Endothelial cell (in vitro differentiated cells): ENCODE measurements at regions not wholly inside any gene's neighbourhood (a gene's known extent, or its start where the extent isn't known, plus 50 kb on each side); places are given as distances from the start of the nearest gene placed in this dataset.
"Not testable (repeated sequence)": the region's sequence is repeated elsewhere in the genome, so short reads cannot be mapped to it uniquely, and the experiment has no call there.

Experiments used
- DNase-seq: peaks from one replicate; pipeline ENCODE4 v3.0.0; 2021; ENCODE audit warnings: low spot score
- H3K27ac Mint-ChIP-seq: one replicate; pipeline ENCODE4 v1.8.0; 2021; ENCODE audit warnings: mixed read lengths, inconsistent platforms; ENCODE audit not compliant: unreplicated experiment
- H3K27me3 Mint-ChIP-seq: one replicate; pipeline ENCODE4 v1.8.0; 2021; ENCODE audit warnings: mild to moderate bottlenecking, moderate library complexity, mixed read lengths, inconsistent platforms; ENCODE audit not compliant: unreplicated experiment
- H3K36me3 Mint-ChIP-seq: one replicate; pipeline ENCODE4 v1.8.0; 2021; ENCODE audit warnings: mild to moderate bottlenecking, low read depth, mixed read lengths, inconsistent platforms; ENCODE audit not compliant: unreplicated experiment
- H3K4me1 Mint-ChIP-seq: one replicate; pipeline ENCODE4 v1.8.0; 2021; ENCODE audit warnings: mild to moderate bottlenecking, mixed read lengths, inconsistent platforms; ENCODE audit not compliant: unreplicated experiment
- H3K4me3 Mint-ChIP-seq: one replicate; pipeline ENCODE4 v1.8.0; 2021; ENCODE audit warnings: mild to moderate bottlenecking, mixed read lengths, inconsistent platforms; ENCODE audit not compliant: unreplicated experiment
- H3K9me3 Mint-ChIP-seq: one replicate; pipeline ENCODE4 v1.8.0; 2021; ENCODE audit warnings: mixed read lengths, inconsistent platforms; ENCODE audit not compliant: unreplicated experiment
- CTCF ChIP-seq: fragments of 200-600 bp; sonication (generic); IDR thresholded peaks from one replicate; pipeline ENCODE4 v1.5.0; 2021; ENCODE audit warnings: antibody characterized with exemption; ENCODE audit not compliant: unreplicated experiment

- no peaks in the 10 kb centered on the region for H3K9me3 Mint-ChIP-seq
- no peak overlapping the region for H3K4me3 Mint-ChIP-seq
- no peak overlapping the region for H3K27ac Mint-ChIP-seq
- no peaks in the 10 kb centered on the region for H3K4me1 Mint-ChIP-seq
- peaks cover 1% of the 10 kb centered on the region for H3K27me3 Mint-ChIP-seq
- no peak for TF ChIP-seq CTCF
- DNase-seq = no peak
- no peaks in the 10 kb centered on the region for H3K36me3 Mint-ChIP-seq
Measured at GRCh38 chrY:7496001-7496400, 584.4 kb upstream of the AMELY start.

GRCh38 chrY:7484455-7485285 lies 573.1 kb upstream of the AMELY start:
- H3K27me3 Mint-ChIP-seq, H3K27ac Mint-ChIP-seq, H3K4me1 Mint-ChIP-seq, DNase-seq, H3K36me3 Mint-ChIP-seq, H3K9me3 Mint-ChIP-seq, H3K4me3 Mint-ChIP-seq: not testable (repeated sequence)

GRCh38 chrY:7471976-7472375 lies 560.4 kb upstream of the AMELY start:
- H3K9me3 Mint-ChIP-seq = no peaks in the 10 kb centered on the region
- no peak overlapping the region for H3K27ac Mint-ChIP-seq
- no peaks in the 10 kb centered on the region for H3K27me3 Mint-ChIP-seq
- DNase-seq = no peak
- H3K4me3 Mint-ChIP-seq = no peak overlapping the region
- no peak for TF ChIP-seq CTCF
- no peaks in the 10 kb centered on the region for H3K36me3 Mint-ChIP-seq
- no peaks in the 10 kb centered on the region for H3K4me1 Mint-ChIP-seq

GRCh38 chrY:7470037-7470436 lies 558.5 kb upstream of the AMELY start:
- no peak overlapping the region for H3K4me3 Mint-ChIP-seq
- no peaks in the 10 kb centered on the region for H3K36me3 Mint-ChIP-seq
- no peaks in the 10 kb centered on the region for H3K4me1 Mint-ChIP-seq
- no peak overlapping the region for H3K27ac Mint-ChIP-seq
- TF ChIP-seq CTCF = no peak
- DNase-seq = no peak
- no peaks in the 10 kb centered on the region for H3K9me3 Mint-ChIP-seq
- H3K27me3 Mint-ChIP-seq = no peaks in the 10 kb centered on the region

GRCh38 chrY:7468951-7469745 lies 557.6 kb upstream of the AMELY start:
- Mint-ChIP-seq H3K36me3 (no peaks in the 10 kb centered on the region), H3K27me3 (no peaks in the 10 kb centered on the region), H3K27ac (no peak overlapping the region), H3K9me3 (no peaks in the 10 kb centered on the region), H3K4me1 (no peaks in the 10 kb centered on the region), H3K4me3 (no peak overlapping the region)
- TF ChIP-seq CTCF = no peak
- DNase-seq = no peak
